Small intestine (tissue), 7 donors: ENCODE measurements at regions not wholly inside any gene's neighbourhood (a gene's known extent, or its start where the extent isn't known, plus 50 kb on each side); places are given as distances from the start of the nearest gene placed in this dataset.

Source experiments
- DNase-seq, 2 donors: peaks; one replicate each; pipeline versions ENCODE4 v3.0.0 to v3.0.0-alpha.2; 2013
- FAIRE-seq: peaks from 2 replicates; lab custom pipeline; 2012; peaks lifted over from hg19 to GRCh38; lab: Jason Lieb, UNC
- H3K27ac ChIP-seq, 3 donors: one replicate each; pipeline ENCODE4 v1.5.1; 2013; ENCODE audit warnings: low read length in 2 of 3, mild to moderate bottlenecking in 2 of 3, control low read depth in 1 of 3, inconsistent platforms in 1 of 3, low read depth in 1 of 3, moderate library complexity in 1 of 3
- H3K27me3 ChIP-seq, 3 donors: one replicate each; pipeline ENCODE4 v1.6.1; 2013; ENCODE audit warnings: low read length in 3 of 3, inconsistent platforms in 1 of 3; ENCODE audit not compliant: control insufficient read depth in 3 of 3, insufficient read depth in 3 of 3
- H3K36me3 ChIP-seq, 3 donors: one replicate each; pipeline ENCODE4 v1.6.1; 2013; ENCODE audit warnings: low read length in 3 of 3, inconsistent platforms in 1 of 3, low read depth in 1 of 3, mild to moderate bottlenecking in 1 of 3, moderate library complexity in 1 of 3; ENCODE audit not compliant: control insufficient read depth in 3 of 3, insufficient read depth in 2 of 3
- H3K4me1 ChIP-seq, 3 donors: one replicate each; pipeline ENCODE4 v1.6.1; 2013; ENCODE audit warnings: low read length in 2 of 3, inconsistent platforms in 1 of 3, low read depth in 1 of 3, mild to moderate bottlenecking in 1 of 3, moderate library complexity in 1 of 3; ENCODE audit not compliant: control insufficient read depth in 3 of 3, insufficient read depth in 2 of 3
- H3K4me3 ChIP-seq, 3 donors: one replicate each; pipeline ENCODE4 v1.5.1; 2013; ENCODE audit warnings: low read length in 3 of 3, control low read depth in 1 of 3, inconsistent platforms in 1 of 3, low read depth in 1 of 3, mild to moderate bottlenecking in 1 of 3, moderate library complexity in 1 of 3
- H3K9me3 ChIP-seq, 2 donors: one replicate each; pipeline ENCODE4 v1.6.1; 2013; ENCODE audit warnings: low read depth in 1 of 2, low read length in 1 of 2; ENCODE audit not compliant: control insufficient read depth in 2 of 2, insufficient read depth in 1 of 2
- WGBS, 3 donors: extraction: QIAGEN DNeasy Blood & Tissue Kit; methylation state at CpG; one replicate each; pipeline ENCODE4 v1.1.7; 2013; 5-methylcytosine and 5-hydroxymethylcytosine counted together
- donor health status: healthy with polysubstance abuse.
- donor health status: control.
- donor health status: control.
- donor health status: Bipolar disorder and iron deficiency.
- donor health status: healthy.

DNA sequence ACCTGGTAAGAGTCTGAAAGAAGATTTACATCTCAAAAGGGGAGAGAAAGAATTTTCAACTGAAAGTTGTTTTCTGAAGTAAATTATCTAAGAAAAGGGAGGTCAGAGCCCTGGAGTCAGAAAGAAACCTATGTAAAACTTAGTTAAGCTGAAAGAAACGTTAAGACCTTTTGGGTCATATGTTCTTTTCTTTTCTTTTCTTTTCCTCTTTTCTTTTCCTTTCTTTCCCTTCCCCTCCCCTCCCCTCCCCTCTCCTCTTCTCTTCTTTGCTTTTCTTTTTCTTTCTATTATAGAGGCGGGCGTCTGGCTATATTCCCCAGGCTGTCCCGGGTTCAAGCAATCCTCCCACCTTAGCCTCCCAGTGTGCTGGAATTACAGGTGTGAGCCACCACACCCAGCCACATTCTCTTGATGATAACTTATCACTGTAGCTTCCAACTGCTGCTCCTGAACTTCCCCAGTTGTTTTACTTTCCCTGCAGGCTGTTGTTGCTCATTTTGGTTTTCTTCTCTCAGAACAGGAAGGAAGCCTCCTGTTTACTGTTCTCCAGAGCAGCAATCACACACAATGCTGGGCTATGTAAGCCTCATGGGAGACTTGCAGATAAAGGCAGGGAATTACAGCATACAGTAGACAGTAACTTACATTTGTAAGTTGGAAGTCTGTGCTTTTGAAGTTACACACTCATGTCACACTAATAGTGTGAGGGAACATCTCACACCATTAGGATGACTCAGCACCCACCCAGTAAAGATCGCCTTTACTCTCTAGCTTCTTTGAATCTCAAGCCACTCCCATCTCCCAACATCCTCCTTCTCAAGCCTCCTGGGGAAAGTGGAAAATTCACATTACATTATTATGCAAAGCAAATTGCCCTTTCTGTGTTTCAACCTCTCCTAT lies 2216.6 kb upstream of the WWC1 start:
- Histone ChIP-seq H3K36me3 (no peaks in the 10 kb centered on the region), H3K4me1 (no peaks in the 10 kb centered on the region), H3K4me3 (no peak overlapping the region), H3K27me3 (no peaks in the 10 kb centered on the region), H3K9me3 (no peaks in the 10 kb centered on the region), H3K27ac (no peak overlapping the region)
- FAIRE-seq (no peak), DNase-seq (peak in 1 of 2 donors; percentile 1)
- 45 to 50% (median 48%) methylated on average over 5 of the region's 5 CpGs for WGBS, 3 donors

DNA sequence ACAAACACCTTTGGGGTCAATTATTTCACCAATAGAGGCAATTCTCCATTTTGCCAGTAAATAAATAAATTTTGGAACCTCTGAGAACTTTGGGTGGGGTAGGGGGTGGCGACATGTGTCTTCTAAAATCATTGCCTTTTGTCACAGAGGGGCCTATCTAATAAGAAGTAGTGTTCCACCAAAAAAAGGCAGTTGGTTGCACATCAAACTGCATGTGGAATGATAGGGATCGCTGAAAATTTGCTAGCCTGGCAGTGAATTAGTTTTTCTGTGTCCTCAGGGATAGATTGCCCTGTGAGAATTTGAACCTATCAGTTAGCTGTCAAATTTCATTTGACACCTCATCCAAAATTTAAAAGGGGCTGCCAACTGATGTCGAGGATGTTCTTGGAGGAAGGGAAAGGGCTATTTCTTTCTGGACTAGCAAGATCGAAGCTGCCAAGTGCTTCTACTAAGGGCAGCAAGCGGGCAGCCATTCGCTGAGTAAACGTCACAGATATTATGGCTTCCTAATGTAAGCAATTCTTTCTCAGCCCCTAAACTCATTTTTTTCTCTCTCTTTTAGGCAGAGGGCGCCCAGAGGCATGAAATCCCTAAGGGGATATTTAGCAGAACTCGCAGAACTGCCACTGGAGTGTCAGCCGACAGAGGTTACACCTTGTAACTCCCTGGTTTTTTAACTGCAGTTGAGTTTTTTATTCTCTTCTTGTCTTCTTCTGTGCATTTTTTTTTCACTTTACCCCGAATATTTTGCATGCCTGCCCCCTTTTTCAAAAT lies 2208.1 kb upstream of the WWC1 start:
- Histone ChIP-seq H3K4me3 (no peak overlapping the region), H3K9me3 (no peaks in the 10 kb centered on the region), H3K4me1 (no peaks in the 10 kb centered on the region), H3K36me3 (no peaks in the 10 kb centered on the region), H3K27ac (no peak overlapping the region), H3K27me3 (no peaks in the 10 kb centered on the region)
- no peak for FAIRE-seq
- DNase-seq, result no peak
- 58 to 70% (median 66%) methylated on average over 11 of the region's 11 CpGs for WGBS, 3 donors

DNA sequence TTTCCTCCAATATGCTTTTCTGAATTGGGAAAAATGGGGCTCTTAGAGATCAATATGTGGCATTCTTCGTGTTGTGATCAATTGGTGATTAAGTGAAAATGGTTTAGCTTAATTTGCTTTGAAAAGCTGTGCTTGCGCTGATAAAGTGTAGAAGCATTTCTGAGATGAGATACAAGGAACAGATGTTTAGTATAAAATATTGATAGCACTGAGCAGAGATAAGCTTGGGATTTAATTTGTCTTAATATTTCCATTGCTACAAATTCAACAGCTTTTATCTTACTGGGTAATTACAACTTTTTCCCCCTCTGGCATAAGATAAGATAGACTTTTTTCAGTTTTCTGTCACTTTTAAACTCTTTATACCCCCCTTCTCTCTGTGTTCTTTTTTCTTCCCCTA lies 2204.9 kb upstream of the WWC1 start:
- H3K27ac ChIP-seq, result no peak overlapping the region
- H3K36me3 ChIP-seq, result no peaks in the 10 kb centered on the region
- DNase-seq (no peak), FAIRE-seq (no peak)
- H3K4me3 ChIP-seq, result no peak overlapping the region
- H3K27me3 ChIP-seq, result no peaks in the 10 kb centered on the region
- H3K4me1 ChIP-seq, result no peaks in the 10 kb centered on the region
- 65 to 77% (median 71%) methylated on average over 2 of the region's 2 CpGs for WGBS, 3 donors
- H3K9me3 ChIP-seq, result no peaks in the 10 kb centered on the region

DNA sequence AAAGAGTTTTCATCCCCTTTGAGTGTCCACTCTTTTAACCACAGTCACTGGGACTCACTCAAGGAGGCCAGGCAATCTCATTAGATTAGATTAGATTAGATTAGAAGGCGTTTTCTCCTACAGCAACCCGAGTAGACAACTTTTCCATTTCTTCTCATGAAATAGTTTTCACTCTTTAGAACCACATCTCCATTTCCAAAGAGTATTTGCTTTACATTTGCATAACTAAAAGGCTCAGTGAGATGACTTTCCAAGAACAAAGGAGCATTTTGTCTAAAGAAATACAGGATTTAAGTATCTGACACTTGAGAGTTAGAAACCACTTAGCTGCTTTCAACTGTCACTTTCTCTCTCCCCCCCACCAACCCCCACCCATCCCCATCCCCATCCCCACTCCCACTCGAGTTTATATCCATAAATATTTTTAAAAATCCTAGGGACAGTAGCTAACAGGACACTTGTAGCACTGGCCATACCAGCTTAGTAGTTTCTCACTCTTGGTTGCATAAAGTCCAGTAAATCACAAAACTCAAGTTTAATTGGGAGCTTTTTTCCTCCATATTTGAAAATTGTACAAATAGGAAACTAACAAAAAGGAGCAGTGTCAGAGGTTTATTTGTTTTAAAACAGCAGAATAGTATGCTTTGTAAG lies 2202.9 kb upstream of the WWC1 start:
- no peak for DNase-seq
- Histone ChIP-seq H3K4me3 (no peak overlapping the region), H3K9me3 (peaks cover 0 to under 1% of the 10 kb centered on the region in 2 donors), H3K27me3 (no peaks in the 10 kb centered on the region), H3K27ac (no peak overlapping the region), H3K4me1 (no peaks in the 10 kb centered on the region), H3K36me3 (no peaks in the 10 kb centered on the region)
- no peak for FAIRE-seq
- WGBS, 3 donors, result 25 to 48% (median 38%) methylated on average over 3 of the region's 3 CpGs

DNA sequence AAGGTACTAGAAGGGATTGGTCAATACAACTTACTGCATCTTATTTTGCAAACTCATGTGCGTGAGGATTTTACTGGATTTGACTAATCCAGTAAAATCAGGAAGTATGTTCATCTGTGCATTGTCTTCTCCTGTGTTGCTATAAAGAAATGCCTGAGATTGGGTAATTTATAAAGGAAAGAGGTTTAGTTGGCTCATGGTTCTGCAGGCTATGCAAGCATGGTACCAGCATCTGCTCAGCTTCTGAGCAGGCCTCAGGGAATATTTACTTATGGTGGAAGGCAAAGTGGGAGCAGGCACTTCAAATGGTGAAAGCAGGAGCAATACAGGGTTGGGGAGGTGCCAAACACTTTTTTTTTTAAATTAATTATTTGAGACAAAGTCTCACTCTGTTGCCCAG lies 2199.5 kb upstream of the WWC1 start:
- H3K4me3 ChIP-seq, result no peak overlapping the region
- H3K27me3 ChIP-seq, result no peaks in the 10 kb centered on the region
- FAIRE-seq (no peak), DNase-seq (no peak)
- no peaks in the 10 kb centered on the region for H3K36me3 ChIP-seq
- 92 to 98% (median 98%) methylated on average over 1 of the region's 1 CpG for WGBS, 3 donors
- H3K27ac ChIP-seq, result no peak overlapping the region
- H3K4me1 ChIP-seq, result no peaks in the 10 kb centered on the region
- peaks cover 0 to 11% of the 10 kb centered on the region in 2 donors for H3K9me3 ChIP-seq

DNA sequence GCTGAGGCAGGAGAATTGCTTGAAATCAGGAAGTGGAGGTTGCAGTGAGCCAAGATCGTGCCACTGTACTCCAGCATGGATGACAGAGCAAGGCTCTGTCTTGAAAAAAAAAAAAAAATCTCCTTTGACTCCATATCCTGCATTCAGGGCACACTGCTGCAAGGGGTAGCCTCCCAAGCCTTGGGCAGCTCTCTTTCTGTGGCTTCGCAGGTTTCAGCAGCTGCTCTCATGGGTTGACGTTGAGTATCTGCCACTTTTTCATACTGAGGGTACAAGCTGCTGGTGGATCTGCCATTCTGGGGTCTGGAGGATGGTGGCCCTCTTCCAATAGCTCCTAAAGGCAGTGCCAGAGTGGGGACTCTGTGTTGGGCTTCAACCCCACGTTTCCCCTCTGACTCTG lies 2198.1 kb upstream of the WWC1 start:
- no peak for DNase-seq
- FAIRE-seq, result no peak
- WGBS, 3 donors, result 66 to 83% (median 68%) methylated on average over 4 of the region's 4 CpGs
- H3K4me3 ChIP-seq, result no peak overlapping the region
- H3K36me3 ChIP-seq, result no peaks in the 10 kb centered on the region
- peaks cover 0 to 11% of the 10 kb centered on the region in 2 donors for H3K9me3 ChIP-seq
- no peaks in the 10 kb centered on the region for H3K27me3 ChIP-seq
- H3K4me1 ChIP-seq, result no peaks in the 10 kb centered on the region
- no peak overlapping the region for H3K27ac ChIP-seq

DNA sequence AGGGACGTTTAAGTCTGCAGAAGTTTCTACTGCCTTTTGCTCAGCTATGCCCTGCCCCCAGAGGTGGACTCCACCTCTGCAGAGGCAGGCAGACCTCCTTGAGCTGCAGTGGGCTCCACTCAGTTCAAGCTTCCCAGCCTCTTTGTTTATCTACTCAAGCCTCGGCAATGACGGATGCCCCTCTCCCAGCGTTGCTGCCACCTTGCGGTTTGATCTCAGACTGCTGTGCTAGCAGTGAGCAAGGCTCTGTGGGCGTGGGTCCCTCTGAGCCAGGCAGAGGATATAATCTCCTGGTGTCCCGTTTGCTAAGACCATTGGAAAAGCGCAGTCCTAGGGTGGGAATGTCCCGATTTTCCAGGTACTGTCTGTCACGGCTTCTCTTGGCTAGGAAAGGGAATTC lies 2188.5 kb upstream of the WWC1 start:
- DNase-seq (no peak), FAIRE-seq (no peak)
- 84 to 89% (median 85%) methylated on average over 10 of the region's 10 CpGs for WGBS, 3 donors
- H3K27me3 ChIP-seq, result no peaks in the 10 kb centered on the region
- H3K4me1 ChIP-seq, result no peaks in the 10 kb centered on the region
- H3K36me3 ChIP-seq, result no peaks in the 10 kb centered on the region
- no peak overlapping the region for H3K27ac ChIP-seq
- H3K4me3 ChIP-seq, result no peak overlapping the region
- peaks cover 0 to 10% of the 10 kb centered on the region in 2 donors for H3K9me3 ChIP-seq

DNA sequence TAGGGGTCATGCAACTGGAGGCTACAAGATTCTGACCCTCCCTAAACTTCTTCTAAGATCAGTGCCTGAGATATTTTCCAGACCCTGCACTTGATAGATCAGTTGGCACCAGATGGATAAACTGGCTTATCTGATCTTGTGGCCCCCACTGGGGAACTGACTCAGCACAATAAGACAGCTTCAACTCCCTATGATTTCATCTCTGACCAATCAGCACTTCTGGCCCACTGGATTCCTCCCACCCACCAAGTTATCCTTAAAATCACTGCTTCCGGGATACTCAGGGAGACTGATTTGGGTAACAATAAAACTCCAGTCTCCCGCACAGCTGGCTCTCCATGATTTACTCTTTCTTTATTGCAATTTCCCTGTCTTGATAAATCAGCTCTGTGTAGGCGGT lies 2180.4 kb upstream of the WWC1 start:
- Histone ChIP-seq H3K4me1 (no peaks in the 10 kb centered on the region), H3K4me3 (no peak overlapping the region), H3K36me3 (no peaks in the 10 kb centered on the region), H3K9me3 (no peaks in the 10 kb centered on the region), H3K27ac (no peak overlapping the region), H3K27me3 (no peaks in the 10 kb centered on the region)
- WGBS, 3 donors, result 79 to 91% (median 81%) methylated on average over 3 of the region's 3 CpGs
- no peak for FAIRE-seq
- no peak for DNase-seq
